ENCODE measurements at regions not wholly inside any gene's neighbourhood (a gene's known extent, or its start where the extent isn't known, plus 50 kb on each side); places are given as distances from the start of the nearest gene placed in this dataset.

- no peak overlapping the region for H3K4me2 ChIP-seq (ENCODE audit: insufficient read depth, low read length)
- no peak for FAIRE-seq
- WGBS (ENCODE audit: insufficient coverage, low coverage, missing lambda C conversion rate), result 7% methylated on average over 2 of the region's 2 CpGs
- no peak for DNase-seq (ENCODE audit: extremely low read depth in 1 of 4, low spot score in 3 of 4)
- no peaks in the 10 kb centered on the region for H3K4me1 ChIP-seq (replicated peaks in 1 of 2; ENCODE audit: control insufficient read depth in 2 of 2, insufficient read depth in 2 of 2, low read length in 2 of 2)
- H4K20me1 ChIP-seq (replicated peaks; ENCODE audit: control insufficient read depth, insufficient read depth, low read length), result no peaks in the 10 kb centered on the region; the same call in 1 of the 2 replicates
- ChIA-PET POLR2A (no interaction called here), CTCF (ENCODE audit: low intra/inter-chr PET ratio) (no interaction called here)
- no peaks in the 10 kb centered on the region for H3K9me3 ChIP-seq (replicated peaks; ENCODE audit: control insufficient read depth, insufficient read depth, low read depth, low read length)
- intact Hi-C loops (cut with micrococcal nuclease), result no loop called here
- no peak for ATAC-seq
- no peak overlapping the region for H3K9ac ChIP-seq (ENCODE audit: insufficient read depth in 1 of 2, low read depth in 2 of 2, low read length in 2 of 2)
- no peaks in the 10 kb centered on the region for H3K9me1 ChIP-seq (ENCODE audit: control insufficient read depth, insufficient read depth, low read length)
- in situ Hi-C loops (cut with MboI), result no loop called here
- H3K27me3 ChIP-seq (ENCODE audit: control insufficient read depth in 2 of 2, insufficient read depth in 2 of 2, low read length in 2 of 2), result peaks cover 0 to 5% of the 10 kb centered on the region in 2 experiments; a peak in 1 of 5 replicates
- no peak overlapping the region for H3K4me3 ChIP-seq
- H2AFZ ChIP-seq (ENCODE audit: low read depth, low read length), result no peak overlapping the region
- no TSS peak for BruUV-seq (replicated peaks)
- no peaks in the 10 kb centered on the region for H3K79me2 ChIP-seq (ENCODE audit: control insufficient read depth, insufficient read depth, low read length)
- H3K36me3 ChIP-seq (ENCODE audit: control insufficient read depth, insufficient read depth, low read length), result no peaks in the 10 kb centered on the region
- H3K27ac ChIP-seq (ENCODE audit: extremely low read depth, low read depth, low read length), result no peak overlapping the region
- TF ChIP-seq PPARD (CRISPR knock-in tag; IDR thresholded peaks at IDR 0.05) (no peak), PHF20 (IDR thresholded peaks at IDR 0.05; ENCODE audit: partially characterized antibody) (no peak), TEAD1 (CRISPR knock-in tag; IDR thresholded peaks at IDR 0.05) (no peak), ZNF347 (CRISPR knock-in tag; IDR thresholded peaks at IDR 0.05; ENCODE audit: low read depth) (no peak), MXI1 (IDR thresholded peaks at IDR 0.05; ENCODE audit: low read depth, low read length) (no peak), AFF4 (CRISPR knock-in tag; IDR thresholded peaks at IDR 0.05) (no peak), FOXO4 (CRISPR knock-in tag; IDR thresholded peaks at IDR 0.05) (no peak), NR2C1 (IDR thresholded peaks at IDR 0.05) (no peak), NR2C1 (tag; IDR thresholded peaks at IDR 0.05) (no peak), GABPA (tag; conservative IDR thresholded peaks at IDR 0.05; ENCODE audit: low read depth) (no peak), SRSF9 (IDR thresholded peaks at IDR 0.05; ENCODE audit: borderline replicate concordance, low read depth, low read length) (no peak)
- TF ChIP-seq, protein P1, sequence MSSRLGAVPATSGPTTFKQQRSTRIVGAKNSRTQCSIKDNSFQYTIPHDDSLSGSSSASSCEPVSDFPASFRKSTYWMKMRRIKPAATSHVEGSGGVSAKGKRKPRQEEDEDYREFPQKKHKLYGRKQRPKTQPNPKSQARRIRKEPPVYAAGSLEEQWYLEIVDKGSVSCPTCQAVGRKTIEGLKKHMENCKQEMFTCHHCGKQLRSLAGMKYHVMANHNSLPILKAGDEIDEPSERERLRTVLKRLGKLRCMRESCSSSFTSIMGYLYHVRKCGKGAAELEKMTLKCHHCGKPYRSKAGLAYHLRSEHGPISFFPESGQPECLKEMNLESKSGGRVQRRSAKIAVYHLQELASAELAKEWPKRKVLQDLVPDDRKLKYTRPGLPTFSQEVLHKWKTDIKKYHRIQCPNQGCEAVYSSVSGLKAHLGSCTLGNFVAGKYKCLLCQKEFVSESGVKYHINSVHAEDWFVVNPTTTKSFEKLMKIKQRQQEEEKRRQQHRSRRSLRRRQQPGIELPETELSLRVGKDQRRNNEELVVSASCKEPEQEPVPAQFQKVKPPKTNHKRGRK (tag; IDR thresholded peaks at IDR 0.05), result no peak
- TF ChIP-seq, protein P2, sequence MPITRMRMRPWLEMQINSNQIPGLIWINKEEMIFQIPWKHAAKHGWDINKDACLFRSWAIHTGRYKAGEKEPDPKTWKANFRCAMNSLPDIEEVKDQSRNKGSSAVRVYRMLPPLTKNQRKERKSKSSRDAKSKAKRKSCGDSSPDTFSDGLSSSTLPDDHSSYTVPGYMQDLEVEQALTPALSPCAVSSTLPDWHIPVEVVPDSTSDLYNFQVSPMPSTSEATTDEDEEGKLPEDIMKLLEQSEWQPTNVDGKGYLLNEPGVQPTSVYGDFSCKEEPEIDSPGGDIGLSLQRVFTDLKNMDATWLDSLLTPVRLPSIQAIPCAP (CRISPR knock-in tag; IDR thresholded peaks at IDR 0.05; ENCODE audit: borderline replicate concordance), result no peak
- TF ChIP-seq, protein P3, sequence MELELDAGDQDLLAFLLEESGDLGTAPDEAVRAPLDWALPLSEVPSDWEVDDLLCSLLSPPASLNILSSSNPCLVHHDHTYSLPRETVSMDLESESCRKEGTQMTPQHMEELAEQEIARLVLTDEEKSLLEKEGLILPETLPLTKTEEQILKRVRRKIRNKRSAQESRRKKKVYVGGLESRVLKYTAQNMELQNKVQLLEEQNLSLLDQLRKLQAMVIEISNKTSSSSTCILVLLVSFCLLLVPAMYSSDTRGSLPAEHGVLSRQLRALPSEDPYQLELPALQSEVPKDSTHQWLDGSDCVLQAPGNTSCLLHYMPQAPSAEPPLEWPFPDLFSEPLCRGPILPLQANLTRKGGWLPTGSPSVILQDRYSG (tag; conservative IDR thresholded peaks at IDR 0.05; ENCODE audit: low read depth), result no peak
Measured at GRCh38 chr2:236686561-236686960, 116.9 kb downstream of the ACKR3 start.

Data from K562 (cell line).